ENCODE measurements at regions not wholly inside any gene's neighbourhood (a gene's known extent, or its start where the extent isn't known, plus 50 kb on each side); places are given as distances from the start of the nearest gene placed in this dataset.
"Not testable (repeated sequence)": the region's sequence is repeated elsewhere in the genome, so short reads cannot be mapped to it uniquely, and the experiment has no call there.

DNA sequence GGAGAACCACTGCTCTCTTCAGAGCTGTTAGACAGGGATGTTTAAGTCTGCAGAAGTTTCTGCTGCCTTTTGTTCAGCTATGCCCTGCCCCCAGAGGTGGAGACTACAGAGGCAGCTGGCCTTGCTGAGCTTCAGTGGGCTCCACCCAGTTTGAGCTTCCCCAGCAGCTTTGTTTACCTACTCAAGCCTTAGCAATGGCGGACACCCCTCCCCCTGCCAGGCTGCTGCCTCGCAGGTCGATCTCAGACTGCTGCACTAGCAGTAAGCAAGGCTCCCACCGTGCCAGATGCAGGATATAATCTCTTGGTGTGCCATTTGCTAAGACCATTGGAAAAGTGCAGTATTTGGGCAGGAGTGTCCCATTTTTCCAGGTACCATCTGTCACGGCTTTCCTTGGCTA is 465.1 kb downstream of the ZNF674 start:
- DNase-seq; intact Hi-C loops (cut with DNase I, micrococcal nuclease); ATAC-seq: not testable (repeated sequence)

DNA sequence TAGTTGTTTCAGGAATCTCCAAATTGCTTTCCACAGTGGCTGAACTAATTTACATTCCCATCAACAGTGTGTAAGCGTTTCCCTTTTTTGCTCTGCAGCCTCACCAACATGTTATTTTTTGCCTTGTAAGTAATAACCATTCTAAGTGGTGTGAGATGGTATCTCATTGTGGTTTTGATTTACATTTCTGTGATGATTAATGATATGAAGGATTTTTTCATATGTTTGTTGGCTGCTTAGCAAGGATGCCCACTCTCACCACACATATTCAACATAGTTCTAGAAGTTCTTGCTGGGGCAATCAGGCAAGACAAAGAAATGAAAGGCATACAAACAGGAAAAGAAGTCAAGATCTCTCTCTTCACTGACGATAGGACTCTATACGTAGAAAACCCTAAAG is 472.4 kb downstream of the ZNF674 start:
- intact Hi-C loops (cut with DNase I, micrococcal nuclease): no loop called here
- DNase-seq: no peak
- no peak for ATAC-seq

DNA sequence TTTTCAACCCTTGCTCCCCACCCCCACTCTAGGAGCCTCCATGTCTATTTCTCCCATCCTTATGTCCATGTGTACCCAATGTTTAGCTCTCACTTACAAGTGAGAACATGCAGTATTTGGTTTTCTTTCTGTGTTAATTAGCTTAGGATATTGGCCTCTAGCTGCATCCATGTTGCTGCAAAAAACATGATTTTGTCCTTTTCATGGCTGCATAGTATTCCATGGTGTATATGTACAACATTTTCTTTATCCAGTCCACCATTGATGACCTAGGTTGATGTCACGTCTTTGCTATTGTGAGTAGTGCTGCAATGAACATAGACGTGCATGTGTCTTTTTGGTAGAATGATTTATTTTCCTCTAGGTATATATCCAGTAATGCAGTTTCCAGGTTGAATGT is 472.8 kb downstream of the ZNF674 start:
- intact Hi-C loops (cut with DNase I, micrococcal nuclease): no loop called here
- ATAC-seq (no peak), DNase-seq (no peak)

- no peak for DNase-seq
- intact Hi-C loops (cut with DNase I, micrococcal nuclease): no loop called here
- no peak for ATAC-seq
Observed at GRCh38 chrX:46070421-46070820, 474.8 kb downstream of the ZNF674 start.

- DNase-seq: no peak
- no peak for ATAC-seq
- intact Hi-C loops (cut with DNase I, micrococcal nuclease): no loop called here
Observed at GRCh38 chrX:46059316-46059715, 485.9 kb downstream of the ZNF674 start.

DNA sequence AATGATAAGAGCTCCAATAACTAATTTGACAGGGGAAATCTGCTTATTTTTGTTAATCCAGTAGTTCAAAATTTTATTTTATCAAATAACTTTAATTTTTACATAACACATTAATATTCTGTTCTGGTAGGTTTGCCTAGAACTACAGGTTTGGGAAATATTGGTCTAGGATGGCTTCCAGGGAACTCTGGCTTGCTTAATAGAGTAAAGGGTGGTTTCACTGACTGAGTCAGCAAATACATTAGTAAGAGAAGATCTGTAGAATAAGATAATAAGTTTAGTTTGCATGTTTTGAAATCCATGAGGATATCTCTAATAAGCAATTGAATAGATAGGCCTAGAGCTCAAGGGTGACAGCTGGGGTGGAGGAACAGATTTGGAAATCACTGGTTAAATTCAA is 500.7 kb downstream of the ZNF674 start:
- intact Hi-C loops (cut with DNase I, micrococcal nuclease): no loop called here
- no peak for ATAC-seq
- no peak for DNase-seq

- DNase-seq: no peak
- intact Hi-C loops (cut with DNase I, micrococcal nuclease): no loop called here
- ATAC-seq: no peak
Observed at GRCh38 chrX:46040001-46040400, 505.2 kb downstream of the ZNF674 start.

DNA sequence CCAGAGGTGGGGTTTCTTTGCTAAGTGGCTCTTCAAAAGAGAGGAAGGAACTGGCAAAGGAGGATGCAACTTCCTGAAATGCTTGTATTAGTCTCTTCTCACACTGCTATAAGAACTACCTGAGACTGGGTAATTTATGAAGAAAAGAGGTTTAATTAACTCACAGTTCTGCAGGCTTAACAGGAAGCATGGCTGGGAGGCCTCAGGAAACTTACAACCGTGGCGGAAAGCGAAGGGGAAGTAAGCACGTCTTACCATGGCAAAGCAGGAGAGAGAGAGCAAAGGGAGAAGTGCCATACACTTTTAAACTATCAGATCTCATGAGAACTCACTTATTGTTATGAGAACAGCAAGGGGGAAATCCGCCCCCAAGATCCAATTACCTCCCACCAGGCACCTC is 505.7 kb downstream of the ZNF674 start:
- DNase-seq: no peak
- no peak for ATAC-seq
- intact Hi-C loops (cut with DNase I, micrococcal nuclease): no loop called here

DNA sequence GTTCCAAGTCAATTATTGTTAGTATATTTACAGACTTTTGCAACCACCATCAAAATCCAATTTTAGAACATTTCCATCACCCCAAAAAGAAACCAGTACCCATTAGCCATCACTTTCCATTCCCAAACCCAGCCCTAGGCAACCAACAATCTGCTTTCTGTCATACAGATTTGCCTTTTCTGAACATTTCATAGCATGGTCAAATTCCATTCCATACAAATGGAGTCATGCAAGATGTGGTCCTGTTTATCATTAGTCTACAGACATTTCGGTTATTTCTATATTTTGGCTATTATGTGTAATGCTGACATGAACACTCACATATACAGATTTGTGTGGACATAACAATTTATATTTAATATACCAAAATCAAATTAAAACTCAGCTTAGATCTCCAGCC is 508.7 kb downstream of the ZNF674 start:
- DNase-seq: no peak
- ATAC-seq: no peak
- intact Hi-C loops (cut with DNase I, micrococcal nuclease): no loop called here

GRCh38 chrX:46034868-46035267 is 510.4 kb downstream of the ZNF674 start:
- DNase-seq: no peak
- intact Hi-C loops (cut with DNase I, micrococcal nuclease): no loop called here
- ATAC-seq: no peak

- intact Hi-C loops (cut with DNase I, micrococcal nuclease): no loop called here
- DNase-seq (no peak), ATAC-seq (no peak)
Observed at GRCh38 chrX:46029777-46030176, 515.4 kb downstream of the ZNF674 start.

- intact Hi-C loops (cut with DNase I, micrococcal nuclease): no loop called here
- no peak for DNase-seq
- no peak for ATAC-seq
Observed at GRCh38 chrX:46016296-46016695, 528.9 kb downstream of the ZNF674 start.

- intact Hi-C loops (cut with DNase I, micrococcal nuclease): no loop called here
- DNase-seq (no peak), ATAC-seq (no peak)
Observed at GRCh38 chrX:46015653-46016052, 529.6 kb downstream of the ZNF674 start.

DNA sequence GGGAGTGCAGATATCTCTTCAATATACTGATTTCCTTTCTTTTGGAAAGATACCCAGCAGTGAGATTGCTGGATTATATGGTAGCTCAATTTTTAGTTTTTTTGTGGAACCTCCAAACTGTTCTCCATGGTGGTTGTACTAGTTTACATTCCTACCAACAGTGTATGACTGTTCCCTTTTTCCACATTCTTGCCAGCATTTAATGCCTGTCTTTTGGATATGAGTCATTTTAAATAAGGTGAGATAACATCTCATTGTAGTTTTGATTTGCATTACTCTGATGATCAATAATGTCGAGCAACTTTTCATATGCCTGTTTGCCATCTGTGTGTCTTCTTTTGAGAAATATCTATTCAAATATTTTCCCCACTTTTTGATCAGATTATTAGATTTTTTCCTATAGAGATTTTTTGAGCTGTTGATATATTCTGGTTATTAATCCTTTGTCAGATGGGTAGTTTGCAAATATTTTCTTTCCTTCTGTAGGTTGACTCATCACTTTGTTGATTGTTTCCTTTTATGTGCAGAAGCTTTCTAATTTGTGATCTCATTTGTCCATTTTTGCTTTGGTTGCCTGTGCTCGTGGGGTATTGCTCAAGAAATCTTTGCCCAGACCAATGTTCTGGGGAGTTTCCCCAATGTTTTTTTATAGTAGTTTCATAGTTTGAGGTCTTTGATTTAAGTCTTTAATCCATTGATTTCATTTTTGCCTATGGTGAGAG is 552.7 kb downstream of the ZNF674 start:
- ATAC-seq (no peak), DNase-seq (no peak)
- intact Hi-C loops (cut with DNase I, micrococcal nuclease): no loop called here

- intact Hi-C loops (cut with DNase I, micrococcal nuclease): no loop called here
- no peak for ATAC-seq
- DNase-seq: no peak
Observed at GRCh38 chrX:45986971-45987370, 558.2 kb downstream of the ZNF674 start.

DNA sequence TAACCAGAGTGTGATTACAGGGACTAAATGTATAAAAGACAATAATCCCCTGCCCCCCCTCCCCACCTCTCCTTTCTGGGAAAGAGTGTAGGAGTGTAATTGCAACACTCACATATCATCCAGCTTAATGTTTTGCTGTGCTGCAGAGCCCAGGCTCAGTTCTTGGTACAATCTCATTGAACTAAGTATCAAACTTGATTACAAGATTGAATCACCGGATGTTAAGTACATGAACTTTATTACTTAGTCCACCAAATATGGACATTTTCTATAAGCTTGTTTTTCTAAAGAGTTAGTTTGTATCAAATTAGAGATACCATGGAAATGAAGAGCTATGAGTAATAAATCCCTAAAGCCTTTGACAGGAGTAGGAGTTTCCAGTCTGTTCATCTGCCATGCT is 559.1 kb downstream of the ZNF674 start:
- intact Hi-C loops (cut with DNase I, micrococcal nuclease): no loop called here
- DNase-seq (no peak), ATAC-seq (no peak)

GRCh38 chrX:45982958-45983727 is 562.1 kb downstream of the ZNF674 start:
- intact Hi-C loops (cut with DNase I, micrococcal nuclease); ATAC-seq; DNase-seq: not testable (repeated sequence)

DNA sequence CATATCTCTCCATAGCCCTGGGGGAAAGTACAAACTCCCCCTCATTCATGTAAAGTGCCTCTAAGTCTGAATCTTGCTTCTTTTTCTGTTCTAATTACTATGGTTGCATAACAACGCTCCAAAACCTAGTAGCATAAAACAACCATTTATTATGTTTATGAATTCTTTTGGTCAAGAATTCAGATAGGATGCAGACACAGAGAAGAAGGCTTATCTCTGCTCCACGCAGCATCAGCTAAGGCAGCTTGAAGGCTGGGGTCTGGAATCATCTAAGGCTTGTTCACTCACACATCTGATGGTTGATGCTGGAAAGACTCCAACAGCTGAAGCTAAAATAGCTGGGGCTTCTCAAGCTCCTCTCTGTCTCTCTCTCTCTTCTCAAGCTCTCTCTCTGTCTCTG is 564.5 kb downstream of the ZNF674 start:
- DNase-seq (no peak), ATAC-seq (no peak)
- intact Hi-C loops (cut with DNase I, micrococcal nuclease): no loop called here

DNA sequence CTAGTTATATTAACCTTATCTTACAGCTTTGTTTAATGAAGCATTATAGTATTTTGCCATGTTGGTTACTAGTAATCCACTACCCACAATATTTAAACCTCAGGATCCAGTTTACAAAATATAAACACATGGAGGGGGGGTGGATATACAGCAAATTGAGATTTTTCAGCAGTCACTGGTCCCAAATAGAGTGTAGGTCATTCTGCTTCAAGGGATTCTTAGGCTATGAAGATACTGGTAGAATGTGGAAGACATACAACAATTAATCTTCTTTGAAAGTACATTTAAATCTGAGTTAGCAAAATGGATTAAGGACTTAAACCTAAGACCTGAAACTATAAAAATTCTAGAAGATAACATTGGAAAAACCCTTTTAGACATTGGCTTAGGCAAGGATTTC is 569.6 kb downstream of the ZNF674 start:
- intact Hi-C loops (cut with DNase I, micrococcal nuclease): no loop called here
- no peak for DNase-seq
- no peak for ATAC-seq

GRCh38 chrX:45972636-45973035 is 572.6 kb downstream of the ZNF674 start:
- intact Hi-C loops (cut with DNase I, micrococcal nuclease): no loop called here
- ATAC-seq: no peak
- no peak for DNase-seq

- DNase-seq (no peak), ATAC-seq (no peak)
- intact Hi-C loops (cut with DNase I, micrococcal nuclease): no loop called here
Observed at GRCh38 chrX:45959567-45959966, 585.7 kb downstream of the ZNF674 start.
